ENCODE measurements at regions not wholly inside any gene's neighbourhood (a gene's known extent, or its start where the extent isn't known, plus 50 kb on each side); places are given as distances from the start of the nearest gene placed in this dataset.

DNA sequence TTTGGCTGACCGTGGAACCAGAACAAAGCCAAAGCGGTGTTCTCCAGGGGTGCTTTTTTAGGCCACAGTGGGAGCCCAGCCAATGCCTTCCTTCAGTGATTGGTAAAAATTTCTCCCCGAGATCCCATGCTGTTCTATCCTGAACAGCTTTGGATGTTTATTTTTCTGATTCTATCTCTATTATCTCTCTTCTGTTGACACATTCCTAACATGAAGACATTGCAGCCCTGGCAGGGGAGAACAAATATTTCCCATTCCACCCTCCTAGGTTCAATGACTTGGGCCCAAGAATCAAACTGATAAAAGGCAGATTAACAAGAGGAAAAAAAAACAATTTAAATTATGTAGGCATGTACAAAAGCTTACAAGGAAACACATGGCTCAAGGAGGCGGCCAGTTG, 162.7 kb downstream of the PFKFB3 start:
- TF ChIP-seq CTCF (conservative IDR thresholded peaks at IDR 0.05; ENCODE audit: low read length) (no peak), EZH2phosphoT487 (IDR thresholded peaks at IDR 0.05; ENCODE audit: borderline replicate concordance, low read depth, low read length) (no peak)
